Activated CD8-positive, alpha-beta T cell treated with anti-CD3 and anti-CD28 coated beads for 36 hours (primary cell): ENCODE measurements at regions not wholly inside any gene's neighbourhood (a gene's known extent, or its start where the extent isn't known, plus 50 kb on each side); places are given as distances from the start of the nearest gene placed in this dataset.

ENCODE experiments used
- ATAC-seq: fragments of 200-7000 bp; cut with Tn5 transposase; one replicate; pipeline ENCODE4 v1.10.0; 2021; ENCODE audit warnings: mild to moderate bottlenecking, moderate library complexity
- CTCF ChIA-PET: fragments of 350-600 bp; sonication (Branson Sonifier 250); formaldehyde crosslinking; loops from one replicate; lab custom pipeline; 2021; ENCODE audit warnings: antibody characterized with exemption; lab: Charles Lee
- POLR2A ChIA-PET: fragments of 350-600 bp; sonication (Branson Sonifier 250); formaldehyde crosslinking; loops from one replicate; lab custom pipeline; 2021; ENCODE audit warnings: antibody characterized with exemption; lab: Charles Lee
- DNase-seq: peaks from one replicate; pipeline ENCODE4 v3.0.0-alpha.2; 2020
- H3K27ac Mint-ChIP-seq: one replicate; pipeline ENCODE4 v1.8.0; 2021; ENCODE audit warnings: mild to moderate bottlenecking, mixed read lengths
- H3K27me3 Mint-ChIP-seq: one replicate; pipeline ENCODE4 v1.8.0; 2021; ENCODE audit warnings: mixed read lengths
- H3K36me3 Mint-ChIP-seq: one replicate; pipeline ENCODE4 v1.8.0; 2021; ENCODE audit warnings: low read depth, mixed read lengths
- H3K4me1 Mint-ChIP-seq: one replicate; pipeline ENCODE4 v1.8.0; 2021; ENCODE audit warnings: low read depth, mixed read lengths
- H3K4me3 Mint-ChIP-seq: one replicate; pipeline ENCODE4 v1.8.0; 2021; ENCODE audit warnings: mild to moderate bottlenecking, moderate library complexity, mixed read lengths
- H3K9me3 Mint-ChIP-seq: one replicate; pipeline ENCODE4 v1.8.0; 2021; ENCODE audit warnings: mixed read lengths
- intact Hi-C: fragments of 100-400 bp; cut with micrococcal nuclease; formaldehyde crosslinking; loops from one replicate; pipeline ENCODE4 v1.10.0; 2022
- TF ChIP-seq, protein P1 (sequence below): fragments of 200-600 bp; IDR thresholded peaks from one replicate; pipeline ENCODE4 v1.8.0; 2022; ENCODE audit warnings: antibody characterized with exemption, mild to moderate bottlenecking

DNA sequence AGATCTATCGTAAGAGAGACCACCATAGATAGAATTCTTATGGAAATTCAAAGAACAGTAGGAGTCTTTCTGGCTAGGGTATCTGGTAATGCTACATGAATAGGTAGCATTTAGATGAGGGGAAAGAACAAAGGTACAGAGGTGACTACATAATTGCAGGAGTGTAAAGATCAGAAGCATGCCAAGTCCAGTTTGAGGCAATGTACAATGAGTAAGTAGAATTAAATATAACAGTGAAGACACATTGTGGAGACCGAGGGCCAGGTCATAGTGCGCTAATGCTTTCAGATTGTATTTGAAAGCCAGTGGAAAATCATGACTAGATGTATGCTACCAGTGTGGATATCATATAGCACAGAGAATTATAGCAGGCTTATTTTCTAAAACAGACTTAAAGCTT, 1611.6 kb upstream of the LRRTM3 start:
- no peak for ATAC-seq
- Mint-ChIP-seq H3K9me3 (peaks cover 1% of the 10 kb centered on the region), H3K4me1 (no peaks in the 10 kb centered on the region), H3K27ac (no peak overlapping the region), H3K36me3 (no peaks in the 10 kb centered on the region), H3K4me3 (no peak overlapping the region), H3K27me3 (no peaks in the 10 kb centered on the region)
- DNase-seq: no peak
- ChIA-PET CTCF (no interaction called here), POLR2A (no interaction called here)
- intact Hi-C loops: no loop called here
- TF ChIP-seq, protein P1, sequence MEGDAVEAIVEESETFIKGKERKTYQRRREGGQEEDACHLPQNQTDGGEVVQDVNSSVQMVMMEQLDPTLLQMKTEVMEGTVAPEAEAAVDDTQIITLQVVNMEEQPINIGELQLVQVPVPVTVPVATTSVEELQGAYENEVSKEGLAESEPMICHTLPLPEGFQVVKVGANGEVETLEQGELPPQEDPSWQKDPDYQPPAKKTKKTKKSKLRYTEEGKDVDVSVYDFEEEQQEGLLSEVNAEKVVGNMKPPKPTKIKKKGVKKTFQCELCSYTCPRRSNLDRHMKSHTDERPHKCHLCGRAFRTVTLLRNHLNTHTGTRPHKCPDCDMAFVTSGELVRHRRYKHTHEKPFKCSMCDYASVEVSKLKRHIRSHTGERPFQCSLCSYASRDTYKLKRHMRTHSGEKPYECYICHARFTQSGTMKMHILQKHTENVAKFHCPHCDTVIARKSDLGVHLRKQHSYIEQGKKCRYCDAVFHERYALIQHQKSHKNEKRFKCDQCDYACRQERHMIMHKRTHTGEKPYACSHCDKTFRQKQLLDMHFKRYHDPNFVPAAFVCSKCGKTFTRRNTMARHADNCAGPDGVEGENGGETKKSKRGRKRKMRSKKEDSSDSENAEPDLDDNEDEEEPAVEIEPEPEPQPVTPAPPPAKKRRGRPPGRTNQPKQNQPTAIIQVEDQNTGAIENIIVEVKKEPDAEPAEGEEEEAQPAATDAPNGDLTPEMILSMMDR: no peak

DNA sequence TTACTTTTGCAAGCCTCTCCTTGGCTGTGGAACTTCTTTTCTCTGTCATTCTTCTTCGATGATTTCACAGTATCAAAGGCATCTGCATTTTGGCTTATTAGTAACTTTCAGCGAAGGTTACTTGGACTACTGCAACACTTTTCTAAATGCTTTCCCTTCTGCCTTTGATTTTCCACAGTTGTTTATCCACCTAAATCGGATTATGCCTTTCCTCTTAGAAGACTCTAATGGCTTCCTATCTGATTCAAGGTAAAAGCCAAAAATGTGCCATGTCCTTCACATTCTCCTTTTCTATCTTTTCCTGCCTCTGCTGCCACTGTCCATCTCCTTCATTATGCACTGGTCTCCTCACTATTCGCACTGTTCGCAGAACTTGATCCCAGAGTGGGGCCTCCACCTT, 1606.3 kb upstream of the LRRTM3 start:
- Mint-ChIP-seq H3K4me1 (no peaks in the 10 kb centered on the region), H3K27me3 (no peaks in the 10 kb centered on the region), H3K27ac (no peak overlapping the region), H3K9me3 (peaks cover 2% of the 10 kb centered on the region), H3K36me3 (no peaks in the 10 kb centered on the region), H3K4me3 (no peak overlapping the region)
- no peak for DNase-seq
- intact Hi-C loops: no loop called here
- CTCF ChIA-PET: no interaction called here
- TF ChIP-seq, protein P1: no peak
- ATAC-seq: no peak
- POLR2A ChIA-PET: no interaction called here

DNA sequence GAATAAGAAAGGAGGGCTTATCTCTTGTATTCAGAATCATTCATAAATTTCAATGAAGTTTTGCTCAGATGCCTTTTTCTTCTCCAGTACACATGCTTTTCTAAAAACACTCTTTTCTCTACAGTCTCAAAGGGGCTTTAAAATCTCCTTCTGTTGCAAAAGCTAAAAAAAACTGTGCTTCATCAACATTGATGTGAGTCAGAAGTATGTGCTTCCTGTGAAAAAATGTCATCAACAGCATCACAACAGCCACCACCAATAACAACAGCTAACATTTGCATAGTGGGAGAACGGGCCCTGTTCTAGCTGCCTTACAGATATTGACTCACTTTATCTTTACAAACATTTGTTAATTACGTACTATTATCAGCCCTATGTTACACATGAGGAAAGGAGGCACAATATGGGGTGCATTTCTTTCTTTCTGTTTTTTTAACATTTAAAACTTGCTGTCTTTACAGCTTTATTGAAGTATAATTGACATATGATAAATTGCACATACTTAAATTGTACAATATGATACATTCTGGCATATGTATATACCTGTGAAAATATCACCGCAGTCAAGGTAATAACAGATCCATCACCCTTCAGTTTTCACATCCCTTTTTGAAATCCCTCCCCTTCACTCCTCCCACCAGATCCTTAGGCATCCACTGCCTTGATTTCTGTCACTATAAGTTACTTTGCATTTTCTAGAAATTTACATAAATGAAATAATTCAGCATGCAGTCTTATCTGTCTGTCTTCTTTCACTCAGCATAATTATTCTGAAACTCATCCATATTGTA, 1605.4 kb upstream of the LRRTM3 start:
- Mint-ChIP-seq H3K9me3 (peaks cover 2% of the 10 kb centered on the region), H3K4me3 (no peak overlapping the region), H3K27me3 (no peaks in the 10 kb centered on the region), H3K4me1 (no peaks in the 10 kb centered on the region), H3K27ac (no peak overlapping the region), H3K36me3 (no peaks in the 10 kb centered on the region)
- intact Hi-C loops: no loop called here
- ChIA-PET CTCF (no interaction called here), POLR2A (no interaction called here)
- TF ChIP-seq, protein P1: no peak
- ATAC-seq (no peak), DNase-seq (no peak)

DNA sequence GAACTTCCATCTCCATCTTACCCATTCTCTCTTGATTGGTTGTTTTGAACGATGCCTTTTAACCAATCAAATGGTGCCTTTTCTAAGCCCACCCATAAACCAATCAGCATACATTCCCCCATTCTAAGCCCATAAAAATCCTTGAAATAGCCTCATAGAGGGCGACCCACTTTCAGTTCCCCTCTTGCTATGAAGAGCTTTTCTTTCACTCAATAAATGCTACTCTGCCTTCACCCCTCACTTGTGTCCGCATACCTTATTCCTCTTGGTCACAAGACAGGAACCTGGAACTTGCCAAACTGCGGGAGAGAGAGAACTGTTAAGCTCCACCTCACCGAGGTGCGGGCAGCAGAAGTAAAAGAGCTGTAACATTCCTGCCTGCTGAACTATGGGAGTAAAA, 1602.0 kb upstream of the LRRTM3 start:
- ATAC-seq (no peak), DNase-seq (no peak)
- Mint-ChIP-seq H3K27ac (no peak overlapping the region), H3K9me3 (peaks cover 4% of the 10 kb centered on the region), H3K4me3 (no peak overlapping the region), H3K27me3 (no peaks in the 10 kb centered on the region), H3K4me1 (no peaks in the 10 kb centered on the region), H3K36me3 (no peaks in the 10 kb centered on the region)
- ChIA-PET CTCF (no interaction called here), POLR2A (no interaction called here)
- TF ChIP-seq, protein P1: no peak
- intact Hi-C loops: no loop called here

DNA sequence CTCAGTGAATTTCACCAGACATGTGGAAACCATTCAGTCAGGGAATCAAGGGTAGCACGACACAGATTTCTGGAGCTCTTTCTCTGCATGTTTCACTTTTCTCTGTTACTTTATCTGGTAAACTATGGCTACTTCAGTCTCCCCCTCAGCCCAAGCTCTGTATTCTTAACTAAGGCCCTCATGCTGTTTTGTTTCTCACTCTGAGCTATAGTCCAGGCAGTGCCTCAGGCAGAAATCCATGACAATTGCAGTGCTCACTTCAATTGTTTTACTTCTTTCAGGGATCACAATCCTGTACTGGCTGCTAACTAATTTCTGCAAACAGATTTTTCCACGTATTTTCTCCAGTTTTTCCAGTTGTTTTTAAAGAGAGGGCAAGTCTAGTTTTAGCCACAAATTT, 1599.9 kb upstream of the LRRTM3 start:
- TF ChIP-seq, protein P1: no peak
- H3K4me3 Mint-ChIP-seq: no peak overlapping the region
- H3K27ac Mint-ChIP-seq: no peak overlapping the region
- H3K27me3 Mint-ChIP-seq: no peaks in the 10 kb centered on the region
- ATAC-seq: no peak
- ChIA-PET POLR2A (no interaction called here), CTCF (no interaction called here)
- intact Hi-C loops: no loop called here
- no peaks in the 10 kb centered on the region for H3K4me1 Mint-ChIP-seq
- H3K9me3 Mint-ChIP-seq: peaks cover 4% of the 10 kb centered on the region
- H3K36me3 Mint-ChIP-seq: no peaks in the 10 kb centered on the region
- no peak for DNase-seq
